Fibroblast of pulmonary artery (primary cell): ENCODE measurements at regions not wholly inside any gene's neighbourhood (a gene's known extent, or its start where the extent isn't known, plus 50 kb on each side); places are given as distances from the start of the nearest gene placed in this dataset.

Source experiments
- DNase-seq: peaks from one replicate; pipeline ENCODE4 v3.0.0-alpha.2; 2010; ENCODE audit warnings: low read depth
- H3K4me3 ChIP-seq: replicated peaks from 2 replicates; pipeline ENCODE4 v1.5.1; 2011; ENCODE audit warnings: low read depth, mild to moderate bottlenecking, control low read depth, low read length, moderate library complexity
- CTCF ChIP-seq: IDR thresholded peaks from 2 replicates; pipeline ENCODE4 v1.5.1; 2011; ENCODE audit warnings: mild to moderate bottlenecking, control low read depth, low read length, inconsistent platforms; ENCODE audit errors: missing control alignments

GRCh38 chrX:113548308-113549015 lies 707.8 kb upstream of the AMOT start:
- DNase-seq = no peak
- no peak overlapping the region for H3K4me3 ChIP-seq
- no peak for TF ChIP-seq CTCF

- TF ChIP-seq CTCF = no peak
- H3K4me3 ChIP-seq = no peak overlapping the region
- no peak for DNase-seq
Measured at GRCh38 chrX:113545040-113545439, 704.4 kb upstream of the AMOT start.

GRCh38 chrX:113539599-113540356 lies 699.1 kb upstream of the AMOT start:
- no peak overlapping the region for H3K4me3 ChIP-seq
- no peak for DNase-seq
- TF ChIP-seq CTCF = no peak

GRCh38 chrX:113529426-113530013 lies 688.9 kb upstream of the AMOT start:
- no peak for TF ChIP-seq CTCF
- no peak for DNase-seq
- H3K4me3 ChIP-seq = no peak overlapping the region

GRCh38 chrX:113522814-113523213 lies 682.2 kb upstream of the AMOT start:
- H3K4me3 ChIP-seq = no peak overlapping the region
- DNase-seq = peak; percentile 38
- TF ChIP-seq CTCF = no peak

GRCh38 chrX:113514906-113515305 lies 674.3 kb upstream of the AMOT start:
- no peak for TF ChIP-seq CTCF
- H3K4me3 ChIP-seq = no peak overlapping the region
- no peak for DNase-seq
